Parathyroid adenoma (tissue), 2 donors: ENCODE measurements at regions not wholly inside any gene's neighbourhood (a gene's known extent, or its start where the extent isn't known, plus 50 kb on each side); places are given as distances from the start of the nearest gene placed in this dataset.

ENCODE experiments used
- H2AFZ ChIP-seq: fragments of 300-600 bp; sonication (generic); one replicate; pipeline ENCODE4 v1.7.0; 2017; ENCODE audit warnings: antibody characterized with exemption, mild to moderate bottlenecking
- H3K27ac ChIP-seq: fragments of 300-600 bp; sonication (generic); one replicate; pipeline ENCODE4 v1.7.0; 2017
- H3K27me3 ChIP-seq: fragments of 300-600 bp; sonication (generic); one replicate; pipeline ENCODE4 v1.7.0; 2017; ENCODE audit warnings: low read length; ENCODE audit not compliant: control insufficient read depth, insufficient read depth
- H3K36me3 ChIP-seq: fragments of 300-600 bp; sonication (generic); one replicate; pipeline ENCODE4 v1.7.0; 2017; ENCODE audit warnings: low read length; ENCODE audit not compliant: control insufficient read depth, insufficient read depth
- H3K4me1 ChIP-seq: fragments of 300-600 bp; sonication (generic); one replicate; pipeline ENCODE4 v1.7.0; 2017; ENCODE audit warnings: control low read depth
- H3K4me2 ChIP-seq: fragments of 300-600 bp; sonication (generic); one replicate; pipeline ENCODE4 v1.7.0; 2017; ENCODE audit warnings: low read length
- H3K4me3 ChIP-seq: fragments of 300-600 bp; sonication (generic); one replicate; pipeline ENCODE4 v1.7.0; 2017; ENCODE audit warnings: low read depth, low read length
- H3K79me2 ChIP-seq: fragments of 300-600 bp; sonication (generic); one replicate; pipeline ENCODE4 v1.7.0; 2017; ENCODE audit warnings: control low read depth
- H3K9ac ChIP-seq: fragments of 300-600 bp; sonication (generic); one replicate; pipeline ENCODE4 v1.7.0; 2017; ENCODE audit warnings: mild to moderate bottlenecking
- H3K9me3 ChIP-seq: fragments of 300-600 bp; sonication (generic); one replicate; pipeline ENCODE4 v1.7.0; 2017; ENCODE audit warnings: low read length; ENCODE audit not compliant: control insufficient read depth
- TF ChIP-seq, protein P1 (sequence below): fragments of 300-600 bp; sonication (generic); IDR thresholded peaks from one replicate; pipeline ENCODE4 v1.7.0; 2017; ENCODE audit warnings: antibody characterized with exemption, mild to moderate bottlenecking
- donor health status: primary hyperparathyroidism.

DNA sequence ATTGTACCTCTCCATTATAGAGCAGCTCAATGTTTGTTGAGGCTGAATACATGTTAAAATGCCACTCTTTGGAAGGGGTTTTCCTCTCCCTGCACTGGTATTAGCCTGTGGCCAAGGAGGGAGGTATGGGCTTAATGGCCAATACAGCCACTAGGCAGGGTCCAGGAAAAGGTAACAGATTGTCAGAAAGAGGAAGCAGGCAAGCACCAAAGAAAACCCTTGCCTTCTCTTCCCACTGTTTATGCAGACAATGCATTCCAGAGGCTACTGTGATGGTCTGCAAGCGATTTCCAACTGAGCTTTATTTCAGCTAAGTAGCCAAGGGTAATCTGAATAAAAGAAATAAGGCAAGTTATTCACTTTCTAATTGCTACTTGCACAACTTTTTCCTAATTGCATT lies 95.3 kb upstream of the SLC27A6 start:
- Histone ChIP-seq H3K27ac (no peak overlapping the region), H3K9me3 (no peaks in the 10 kb centered on the region)

DNA sequence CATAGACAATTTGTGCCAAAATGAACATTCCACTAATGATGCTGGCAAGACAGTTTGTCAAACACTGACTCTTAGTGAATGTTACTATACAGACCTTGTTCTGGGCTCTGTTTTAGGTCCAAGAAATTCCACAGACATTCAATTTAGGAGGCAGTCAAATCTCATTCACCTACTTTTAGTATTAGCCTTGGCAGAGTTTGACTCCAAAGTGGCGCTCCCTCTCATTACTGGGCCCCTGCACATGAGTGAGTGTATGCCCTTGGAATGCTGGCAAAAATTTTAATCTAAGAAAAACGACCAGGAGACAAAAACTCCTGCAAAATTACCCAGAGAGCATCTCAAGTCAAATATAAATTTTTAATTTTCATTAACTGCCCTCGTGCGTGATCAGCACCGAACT lies 94.9 kb upstream of the SLC27A6 start:
- H2AFZ ChIP-seq, result no peak overlapping the region
- H3K9me3 ChIP-seq, result no peaks in the 10 kb centered on the region
- no peak overlapping the region for H3K4me2 ChIP-seq
- TF ChIP-seq, protein P1, sequence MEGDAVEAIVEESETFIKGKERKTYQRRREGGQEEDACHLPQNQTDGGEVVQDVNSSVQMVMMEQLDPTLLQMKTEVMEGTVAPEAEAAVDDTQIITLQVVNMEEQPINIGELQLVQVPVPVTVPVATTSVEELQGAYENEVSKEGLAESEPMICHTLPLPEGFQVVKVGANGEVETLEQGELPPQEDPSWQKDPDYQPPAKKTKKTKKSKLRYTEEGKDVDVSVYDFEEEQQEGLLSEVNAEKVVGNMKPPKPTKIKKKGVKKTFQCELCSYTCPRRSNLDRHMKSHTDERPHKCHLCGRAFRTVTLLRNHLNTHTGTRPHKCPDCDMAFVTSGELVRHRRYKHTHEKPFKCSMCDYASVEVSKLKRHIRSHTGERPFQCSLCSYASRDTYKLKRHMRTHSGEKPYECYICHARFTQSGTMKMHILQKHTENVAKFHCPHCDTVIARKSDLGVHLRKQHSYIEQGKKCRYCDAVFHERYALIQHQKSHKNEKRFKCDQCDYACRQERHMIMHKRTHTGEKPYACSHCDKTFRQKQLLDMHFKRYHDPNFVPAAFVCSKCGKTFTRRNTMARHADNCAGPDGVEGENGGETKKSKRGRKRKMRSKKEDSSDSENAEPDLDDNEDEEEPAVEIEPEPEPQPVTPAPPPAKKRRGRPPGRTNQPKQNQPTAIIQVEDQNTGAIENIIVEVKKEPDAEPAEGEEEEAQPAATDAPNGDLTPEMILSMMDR, result no peak
- no peaks in the 10 kb centered on the region for H3K36me3 ChIP-seq
- no peak overlapping the region for H3K4me3 ChIP-seq
- H3K4me1 ChIP-seq, result no peaks in the 10 kb centered on the region
- H3K27me3 ChIP-seq, result no peaks in the 10 kb centered on the region
- H3K9ac ChIP-seq, result no peak overlapping the region
- H3K27ac ChIP-seq, result no peak overlapping the region
- no peaks in the 10 kb centered on the region for H3K79me2 ChIP-seq

More for the DNA sequence above, 95.3 kb upstream of the SLC27A6 start:
- Histone ChIP-seq H3K4me3 (no peak overlapping the region), H3K27me3 (no peaks in the 10 kb centered on the region), H3K36me3 (no peaks in the 10 kb centered on the region), H3K9ac (no peak overlapping the region), H3K79me2 (no peaks in the 10 kb centered on the region), H3K4me2 (no peak overlapping the region), H2AFZ (no peak overlapping the region), H3K4me1 (no peaks in the 10 kb centered on the region)
- TF ChIP-seq, protein P1, result no peak

DNA sequence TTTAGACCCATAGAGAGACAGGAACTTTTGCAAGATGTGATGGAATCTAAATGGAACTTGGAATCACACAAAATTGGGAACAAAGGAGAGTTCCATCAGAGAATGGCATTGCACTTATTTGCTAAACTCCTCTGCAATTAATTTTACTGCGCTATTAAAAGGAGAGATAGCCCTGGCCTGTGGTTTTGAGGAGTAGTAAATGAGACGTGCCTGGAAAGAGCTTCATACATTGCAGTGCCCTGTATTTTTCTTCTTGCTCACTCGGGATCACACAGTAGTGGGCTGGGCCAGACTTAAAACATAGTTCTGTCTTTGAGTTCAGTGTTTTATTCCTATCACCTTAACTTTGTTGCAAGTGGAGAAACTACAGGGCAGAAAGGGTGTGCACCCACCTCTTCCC lies 94.4 kb upstream of the SLC27A6 start:
- Histone ChIP-seq H3K4me2 (no peak overlapping the region), H3K36me3 (no peaks in the 10 kb centered on the region)
- TF ChIP-seq, protein P1, result no peak

DNA sequence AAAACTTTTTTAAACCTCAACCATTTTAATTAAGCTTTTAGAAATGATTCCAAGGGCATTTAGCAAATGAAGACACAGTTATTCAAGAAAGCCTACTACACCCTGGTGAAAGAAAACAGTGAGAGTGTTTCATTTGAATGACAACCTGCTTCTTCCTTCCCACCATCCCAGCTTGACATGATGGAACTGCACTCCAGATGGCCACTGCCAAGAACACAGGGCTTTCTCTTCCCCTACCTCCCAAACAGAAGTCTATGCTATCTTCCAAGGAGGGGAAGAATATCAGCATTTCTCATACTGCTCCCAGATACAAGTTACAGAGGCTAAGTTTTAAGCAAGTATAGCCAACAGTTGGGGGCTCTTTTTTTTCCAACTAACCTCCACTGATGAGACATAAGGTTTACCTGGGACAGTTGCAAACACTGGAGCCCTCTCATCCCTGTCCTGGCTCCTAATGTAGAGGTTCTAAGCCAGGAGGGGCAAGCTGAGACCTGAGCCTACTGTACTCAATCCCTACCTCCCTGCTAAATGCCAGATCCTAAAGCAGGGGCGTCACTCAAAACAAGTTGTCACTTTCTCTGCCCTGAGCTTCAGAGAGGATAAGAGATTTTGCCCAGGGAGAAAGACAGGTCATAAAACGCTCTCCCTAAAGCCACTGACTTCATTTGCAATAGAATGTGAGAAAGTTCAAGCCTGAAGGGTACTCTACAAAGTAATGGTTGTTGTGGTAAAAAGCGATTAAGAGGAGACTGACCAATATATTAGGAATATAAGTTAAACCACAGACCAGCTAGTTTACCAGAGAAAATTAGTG lies 88.5 kb upstream of the SLC27A6 start:
- H3K4me3 ChIP-seq, result no peak overlapping the region
- TF ChIP-seq, protein P1, result no peak
- H3K4me2 ChIP-seq, result no peak overlapping the region
- no peaks in the 10 kb centered on the region for H3K36me3 ChIP-seq
- H2AFZ ChIP-seq, result no peak overlapping the region
- H3K27me3 ChIP-seq, result no peaks in the 10 kb centered on the region
- no peak overlapping the region for H3K27ac ChIP-seq
- no peaks in the 10 kb centered on the region for H3K79me2 ChIP-seq
- H3K9ac ChIP-seq, result no peak overlapping the region
- H3K4me1 ChIP-seq, result no peaks in the 10 kb centered on the region
- H3K9me3 ChIP-seq, result no peaks in the 10 kb centered on the region

More for the DNA sequence above, 94.4 kb upstream of the SLC27A6 start:
- Histone ChIP-seq H3K9me3 (no peaks in the 10 kb centered on the region), H2AFZ (no peak overlapping the region), H3K79me2 (no peaks in the 10 kb centered on the region), H3K4me1 (no peaks in the 10 kb centered on the region), H3K9ac (no peak overlapping the region), H3K27me3 (no peaks in the 10 kb centered on the region), H3K27ac (no peak overlapping the region), H3K4me3 (no peak overlapping the region)

DNA sequence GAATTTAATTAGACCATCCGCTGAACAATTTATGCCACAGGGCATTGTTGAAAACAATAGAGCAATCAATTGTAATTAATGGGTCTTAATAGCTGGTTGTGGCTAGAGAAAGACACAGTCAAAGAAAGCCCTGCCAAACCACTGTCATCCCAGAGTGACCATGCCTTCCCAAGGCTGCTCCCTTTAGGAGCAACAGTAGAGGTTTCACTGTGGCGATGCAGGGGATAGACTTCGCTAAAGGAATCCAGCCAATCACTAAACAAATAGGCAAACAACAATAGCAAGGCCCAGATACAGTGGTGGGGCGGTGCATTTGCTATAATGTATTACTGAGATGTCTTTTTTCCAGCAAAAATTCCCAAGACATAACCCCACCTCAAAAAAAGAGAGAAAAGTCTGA lies 87.8 kb upstream of the SLC27A6 start:
- no peak overlapping the region for H3K4me2 ChIP-seq
- no peak overlapping the region for H3K4me3 ChIP-seq
- H3K79me2 ChIP-seq, result no peaks in the 10 kb centered on the region
- no peaks in the 10 kb centered on the region for H3K36me3 ChIP-seq
- TF ChIP-seq, protein P1, result no peak
- H3K27ac ChIP-seq, result no peak overlapping the region
- no peaks in the 10 kb centered on the region for H3K4me1 ChIP-seq
- no peaks in the 10 kb centered on the region for H3K27me3 ChIP-seq
- no peaks in the 10 kb centered on the region for H3K9me3 ChIP-seq
- no peak overlapping the region for H3K9ac ChIP-seq
- no peak overlapping the region for H2AFZ ChIP-seq
